DND-41 (cell line): ENCODE measurements at regions not wholly inside any gene's neighbourhood (a gene's known extent, or its start where the extent isn't known, plus 50 kb on each side); places are given as distances from the start of the nearest gene placed in this dataset.

Experiments used
- EZH2 ChIP-seq: IDR thresholded peaks from 3 replicates; pipeline ENCODE4 v1.6.1; 2012; ENCODE audit warnings: borderline replicate concordance, low read depth, mild to moderate bottlenecking, moderate library complexity, low read length, inconsistent platforms; ENCODE audit not compliant: severe bottlenecking
- TF ChIP-seq, protein P1 (sequence below): IDR thresholded peaks from 2 replicates; pipeline ENCODE4 v1.5.1; 2012; ENCODE audit warnings: borderline replicate concordance, low read length, moderate library complexity, mild to moderate bottlenecking; ENCODE audit not compliant: poor library complexity, severe bottlenecking; ENCODE audit errors: extremely low read depth

DNA sequence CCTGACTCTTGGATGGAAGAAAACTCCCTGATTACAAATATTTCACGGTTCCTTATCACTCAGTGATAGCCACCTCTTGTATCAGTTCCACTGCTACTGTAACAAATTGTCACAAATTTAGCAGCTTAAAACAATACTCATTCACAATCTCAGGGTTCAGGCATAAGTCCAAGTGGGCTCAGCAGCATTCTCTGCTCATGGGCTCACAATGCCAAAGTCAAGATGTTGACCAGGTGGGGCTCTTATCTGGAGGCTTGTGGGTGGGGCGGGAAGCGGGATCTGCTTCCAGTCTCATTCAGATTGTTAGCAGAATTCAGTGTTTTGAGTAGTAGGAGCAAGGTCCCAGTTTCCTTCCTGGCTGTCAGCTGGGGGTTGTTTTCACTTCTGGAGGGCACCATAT lies 137.3 kb upstream of the FAM78B start:
- TF ChIP-seq, protein P1, sequence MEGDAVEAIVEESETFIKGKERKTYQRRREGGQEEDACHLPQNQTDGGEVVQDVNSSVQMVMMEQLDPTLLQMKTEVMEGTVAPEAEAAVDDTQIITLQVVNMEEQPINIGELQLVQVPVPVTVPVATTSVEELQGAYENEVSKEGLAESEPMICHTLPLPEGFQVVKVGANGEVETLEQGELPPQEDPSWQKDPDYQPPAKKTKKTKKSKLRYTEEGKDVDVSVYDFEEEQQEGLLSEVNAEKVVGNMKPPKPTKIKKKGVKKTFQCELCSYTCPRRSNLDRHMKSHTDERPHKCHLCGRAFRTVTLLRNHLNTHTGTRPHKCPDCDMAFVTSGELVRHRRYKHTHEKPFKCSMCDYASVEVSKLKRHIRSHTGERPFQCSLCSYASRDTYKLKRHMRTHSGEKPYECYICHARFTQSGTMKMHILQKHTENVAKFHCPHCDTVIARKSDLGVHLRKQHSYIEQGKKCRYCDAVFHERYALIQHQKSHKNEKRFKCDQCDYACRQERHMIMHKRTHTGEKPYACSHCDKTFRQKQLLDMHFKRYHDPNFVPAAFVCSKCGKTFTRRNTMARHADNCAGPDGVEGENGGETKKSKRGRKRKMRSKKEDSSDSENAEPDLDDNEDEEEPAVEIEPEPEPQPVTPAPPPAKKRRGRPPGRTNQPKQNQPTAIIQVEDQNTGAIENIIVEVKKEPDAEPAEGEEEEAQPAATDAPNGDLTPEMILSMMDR: no peak
- TF ChIP-seq EZH2: no peak
